BLaER1 treated with 17β-estradiol and CSF1 and Interleukin-3, amounts not matched to agents 10 nM and 100 nM (cell line): ENCODE measurements at regions not wholly inside any gene's neighbourhood (a gene's known extent, or its start where the extent isn't known, plus 50 kb on each side); places are given as distances from the start of the nearest gene placed in this dataset.

Source experiments
- H3K27ac ChIP-seq, 11 experiments: shearing (Covaris generic); formaldehyde crosslinking; 2 replicates each; pipeline ENCODE4 v1.8.1; 2022
- H3K27me3 ChIP-seq, 11 experiments: shearing (Covaris generic); formaldehyde crosslinking; 2 replicates each; pipeline ENCODE4 v1.8.1; 2022
- H3K36me3 ChIP-seq, 11 experiments: shearing (Covaris generic); formaldehyde crosslinking; 2 replicates each; pipeline ENCODE4 v1.8.1; 2022
- H3K4me1 ChIP-seq, 10 experiments: shearing (Covaris generic); formaldehyde crosslinking; 2 replicates each; pipeline ENCODE4 v1.8.1; 2022
- H3K4me2 ChIP-seq, 11 experiments: shearing (Covaris generic); formaldehyde crosslinking; 2 replicates each; pipeline ENCODE4 v1.8.1; 2022
- H3K4me3 ChIP-seq, 10 experiments: shearing (Covaris generic); formaldehyde crosslinking; 2 replicates each; pipeline ENCODE4 v1.8.1; 2022
- H3K9ac ChIP-seq, 11 experiments: shearing (Covaris generic); formaldehyde crosslinking; 2 replicates each; pipeline ENCODE4 v1.8.1; 2022
- H3K9me3 ChIP-seq, 11 experiments: shearing (Covaris generic); formaldehyde crosslinking; replicated peaks in 1 of 11; 2 replicates each; pipeline ENCODE4 v1.8.1; 2022
- H4K20me1 ChIP-seq, 11 experiments: shearing (Covaris generic); formaldehyde crosslinking; 2 replicates each; pipeline ENCODE4 v1.8.1; 2022
- Cebpa-rat ChIP-seq, 11 experiments: shearing (Covaris generic); IDR thresholded peaks; 2 replicates each; pipeline ENCODE4 v1.8.1; 2022

DNA sequence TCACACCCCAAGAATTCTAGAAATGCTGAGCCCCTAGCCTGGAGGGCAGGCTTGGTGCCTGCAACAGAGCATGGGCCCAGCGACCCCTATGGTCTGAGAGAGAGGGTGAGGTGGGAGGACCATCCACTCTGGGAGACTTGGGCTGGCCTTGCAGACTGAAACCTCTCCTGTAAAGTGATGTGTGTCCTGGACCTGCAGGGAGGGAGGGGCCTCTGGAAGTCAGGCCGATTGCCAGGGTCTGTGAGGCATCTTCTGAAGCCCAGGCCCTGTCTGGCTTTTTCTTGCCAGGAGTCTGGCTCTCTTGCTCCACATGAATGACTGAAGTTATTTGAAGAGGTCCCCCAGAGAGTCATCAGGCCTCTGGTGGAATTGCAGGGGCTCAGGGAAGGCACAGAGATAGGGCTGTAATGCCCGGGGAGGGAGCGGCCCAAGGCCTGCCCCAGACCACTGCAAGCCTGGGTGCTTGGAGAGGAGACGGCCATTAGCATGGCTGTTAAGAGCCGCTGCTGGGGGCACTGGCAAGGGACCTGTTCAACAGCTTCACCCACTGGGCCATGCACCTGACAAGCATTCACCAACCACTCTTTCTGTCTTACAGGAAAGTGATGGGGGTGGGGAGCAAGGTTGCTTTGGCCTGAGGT, 56.0 kb upstream of the CHRNA7 start:
- Histone ChIP-seq H3K9me3 (no peaks in the 10 kb centered on the region), H3K27me3 (no peaks in the 10 kb centered on the region), H4K20me1 (peaks cover 0 to 8% (median 0%) of the 10 kb centered on the region in 11 experiments; a peak in 1 of 22 replicates), H3K9ac (no peak overlapping the region), H3K4me1 (peaks cover 20 to 32% (median 28%) of the 10 kb centered on the region in 10 experiments), H3K4me2 (peak overlapping the region in 3 of 11 experiments; percentile 69 to 74 (median 72); a peak in 1 of 22 replicates), H3K4me3 (no peak overlapping the region), H3K27ac (no peak overlapping the region), H3K36me3 (no peaks in the 10 kb centered on the region)
- no peak for TF ChIP-seq Cebpa-rat (IDR thresholded peaks at IDR 0.05)

DNA sequence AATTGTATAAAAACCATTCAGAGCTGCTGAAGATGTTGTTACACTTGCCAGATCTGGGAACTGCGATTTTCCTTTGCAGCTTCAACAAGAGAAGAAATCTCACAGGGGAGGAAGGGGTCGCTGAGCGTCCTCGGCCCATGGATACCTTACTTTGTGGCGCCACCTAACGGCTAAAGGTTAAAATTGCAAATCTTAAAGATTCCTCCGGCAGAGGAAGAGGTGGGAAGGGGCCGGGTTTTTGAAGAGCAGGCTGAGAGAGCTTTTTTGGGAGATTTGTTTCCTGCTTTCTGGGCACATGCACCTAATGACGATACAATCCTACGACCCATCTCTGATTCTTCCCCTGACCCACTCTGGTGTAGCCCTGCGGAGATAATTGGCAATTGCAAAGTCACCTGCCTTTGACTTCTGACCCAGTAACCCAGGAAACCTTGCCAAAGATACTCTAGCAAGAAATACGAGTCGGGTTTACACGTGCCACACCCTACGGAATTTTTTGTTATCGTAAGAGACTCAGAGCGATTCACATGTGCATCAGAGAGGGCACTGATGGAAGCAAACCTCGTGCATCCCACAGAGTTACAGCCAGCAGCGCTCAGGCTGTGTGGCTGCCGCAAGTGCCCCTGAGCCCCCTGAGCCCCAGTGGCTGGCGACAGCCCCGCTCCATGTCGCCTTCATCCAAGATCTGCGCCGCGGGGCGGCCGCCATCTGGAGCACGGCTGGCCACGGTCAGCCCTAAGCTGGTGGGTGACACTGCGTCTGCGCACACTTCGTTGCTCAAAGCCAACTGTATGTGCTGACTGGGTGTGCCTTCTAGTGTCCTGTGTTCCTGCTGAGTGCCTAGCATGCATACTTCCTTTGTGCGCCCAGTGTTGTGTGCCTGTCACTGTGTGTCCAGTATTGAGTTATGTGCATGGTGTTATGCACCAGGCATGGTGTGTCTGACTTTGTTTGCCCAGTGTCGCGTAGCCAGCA, 55.2 kb upstream of the CHRNA7 start:
- Histone ChIP-seq H3K4me3 (no peak overlapping the region), H3K27me3 (no peaks in the 10 kb centered on the region), H3K27ac (no peak overlapping the region), H3K4me2 (peak overlapping the region; percentile 36 to 74 (median 67)), H3K36me3 (no peaks in the 10 kb centered on the region), H3K9ac (no peak overlapping the region), H4K20me1 (peaks cover 0 to 8% (median 0%) of the 10 kb centered on the region in 11 experiments; a peak in 1 of 22 replicates), H3K4me1 (peaks cover 11 to 23% (median 19%) of the 10 kb centered on the region in 10 experiments), H3K9me3 (no peaks in the 10 kb centered on the region)
- no peak for TF ChIP-seq Cebpa-rat (IDR thresholded peaks at IDR 0.05)

DNA sequence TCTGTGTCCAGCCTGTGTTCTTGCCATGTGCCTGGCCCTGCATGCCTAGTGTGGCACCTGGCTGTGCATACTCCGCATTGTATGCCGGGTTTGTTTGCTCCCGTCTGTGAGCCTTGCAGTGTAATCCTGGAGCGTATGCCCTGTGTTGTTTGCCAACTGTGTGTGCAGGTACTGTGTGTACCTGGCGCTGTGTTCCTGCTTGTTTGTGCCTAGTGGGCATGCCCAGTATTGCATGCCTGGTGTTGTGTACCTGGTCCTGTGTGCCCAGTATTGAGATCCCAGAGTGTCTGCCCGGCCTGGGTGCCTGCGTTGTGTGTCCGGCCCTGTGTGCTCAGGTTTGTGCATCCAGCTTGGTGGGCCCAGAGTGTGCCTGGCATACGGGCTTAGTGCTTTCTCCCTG, 54.5 kb upstream of the CHRNA7 start:
- H3K4me2 ChIP-seq = peak overlapping the region in 5 of 11 experiments; percentile 52 to 74 (median 61); a peak in 8 of 22 replicates

DNA sequence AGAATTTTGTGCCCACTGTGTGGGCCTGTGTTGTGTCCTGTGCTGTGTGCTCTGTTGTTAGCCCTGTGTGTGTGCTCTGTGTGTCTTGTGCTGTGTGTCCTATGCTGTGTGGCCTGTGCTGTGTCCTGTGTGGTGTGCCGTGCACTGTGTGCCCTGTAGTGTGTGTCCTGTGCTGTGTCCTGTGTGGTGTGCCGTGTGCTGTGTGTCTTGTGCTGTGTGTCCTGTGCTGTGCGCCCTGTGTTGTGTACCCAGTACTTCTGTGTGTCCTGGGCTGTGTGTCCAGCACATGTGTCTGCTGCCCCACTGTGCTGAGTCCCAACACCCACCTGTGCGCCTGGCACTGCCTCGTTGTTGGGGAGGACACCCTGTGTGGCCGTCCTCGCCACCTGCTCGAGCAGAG, 53.2 kb upstream of the CHRNA7 start:
- H4K20me1 ChIP-seq = peaks cover 0 to 8% (median 0%) of the 10 kb centered on the region in 11 experiments; a peak in 1 of 22 replicates
- no peaks in the 10 kb centered on the region for H3K9me3 ChIP-seq
- H3K4me3 ChIP-seq = no peak overlapping the region
- TF ChIP-seq Cebpa-rat (IDR thresholded peaks at IDR 0.05) = no peak
- no peaks in the 10 kb centered on the region for H3K36me3 ChIP-seq
- no peaks in the 10 kb centered on the region for H3K27me3 ChIP-seq
- H3K4me1 ChIP-seq = peaks cover 7 to 21% (median 15%) of the 10 kb centered on the region in 10 experiments
- H3K4me2 ChIP-seq = peak overlapping the region in 1 of 11 experiments; percentile 30; a peak in 1 of 22 replicates
- no peak overlapping the region for H3K9ac ChIP-seq
- H3K27ac ChIP-seq = no peak overlapping the region

More for the DNA sequence above, 54.5 kb upstream of the CHRNA7 start:
- peaks cover 0 to 8% (median 0%) of the 10 kb centered on the region in 11 experiments; a peak in 1 of 22 replicates for H4K20me1 ChIP-seq
- no peaks in the 10 kb centered on the region for H3K9me3 ChIP-seq
- no peaks in the 10 kb centered on the region for H3K27me3 ChIP-seq
- no peak overlapping the region for H3K4me3 ChIP-seq
- H3K27ac ChIP-seq = no peak overlapping the region
- H3K36me3 ChIP-seq = no peaks in the 10 kb centered on the region
- TF ChIP-seq Cebpa-rat (IDR thresholded peaks at IDR 0.05) = no peak
- peaks cover 7 to 21% (median 15%) of the 10 kb centered on the region in 10 experiments for H3K4me1 ChIP-seq
- H3K9ac ChIP-seq = no peak overlapping the region

DNA sequence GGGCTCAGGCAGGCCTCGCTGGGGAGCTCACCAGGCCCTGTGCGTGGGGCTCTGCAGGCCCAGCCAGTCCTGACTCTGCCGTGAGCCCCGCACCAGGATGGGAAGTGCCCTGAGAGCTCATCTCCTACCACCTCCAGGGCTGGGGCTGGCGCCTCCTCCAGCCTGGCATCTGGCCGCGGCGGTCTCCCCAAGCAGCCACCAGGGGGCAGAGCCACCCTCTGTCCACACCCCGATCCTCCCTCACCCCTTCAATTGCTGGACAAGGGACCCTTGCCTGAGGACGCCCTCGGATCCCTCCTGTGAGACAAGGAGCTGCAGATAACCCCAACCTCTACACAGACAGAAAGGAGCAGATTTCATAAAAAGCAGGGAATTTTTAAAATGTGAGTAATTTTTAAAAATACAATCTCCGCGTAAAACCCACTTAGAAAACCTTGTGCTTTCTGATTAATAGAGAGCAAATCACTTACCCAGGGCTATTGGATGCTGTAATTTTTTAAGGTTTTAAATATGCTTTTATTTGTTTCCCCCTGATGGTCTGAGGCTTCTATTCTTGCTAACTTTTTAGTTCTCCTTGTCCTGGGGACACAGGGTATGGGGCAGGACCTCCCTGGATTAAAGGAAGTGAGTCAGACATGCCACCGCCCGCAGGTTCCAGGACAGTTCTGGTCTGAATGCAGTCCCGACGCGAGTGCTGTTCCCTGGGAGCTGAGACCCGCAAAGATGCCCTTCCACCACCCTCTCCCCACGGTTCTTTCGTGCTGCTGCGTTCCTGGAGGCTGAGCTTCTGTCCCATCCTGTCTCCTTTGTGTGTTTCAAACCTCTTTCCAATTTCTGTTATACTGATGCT, 52.3 kb upstream of the CHRNA7 start:
- Histone ChIP-seq H3K9ac (no peak overlapping the region), H3K4me1 (peaks cover 7 to 21% (median 15%) of the 10 kb centered on the region in 10 experiments), H3K36me3 (no peaks in the 10 kb centered on the region), H3K27me3 (no peaks in the 10 kb centered on the region), H3K4me3 (no peak overlapping the region), H3K27ac (no peak overlapping the region), H3K9me3 (no peaks in the 10 kb centered on the region), H4K20me1 (peaks cover 0 to 8% (median 0%) of the 10 kb centered on the region in 11 experiments; a peak in 1 of 22 replicates), H3K4me2 (peak overlapping the region in 8 of 11 experiments; percentile 1 to 56 (median 14); a peak in 10 of 22 replicates)
- no peak for TF ChIP-seq Cebpa-rat (IDR thresholded peaks at IDR 0.05)
